Stimulated activated CD4-positive, alpha-beta T cell treated with anti-CD3 and anti-CD28 coated beads, TNF-alpha, amount 100 ng/mL, for 4 hours (primary cell): ENCODE measurements at regions not wholly inside any gene's neighbourhood (a gene's known extent, or its start where the extent isn't known, plus 50 kb on each side); places are given as distances from the start of the nearest gene placed in this dataset.
"Not testable (repeated sequence)": the region's sequence is repeated elsewhere in the genome, so short reads cannot be mapped to it uniquely, and the experiment has no call there.

Experiments
- DNase-seq, 3 experiments: peaks; one replicate each; pipeline ENCODE4 v3.0.0-alpha.2; 2020; ENCODE audit warnings: low read depth in 3 of 3

GRCh38 chr2:207216457-207216856 is 50.7 kb upstream of the KLF7 start:
- DNase-seq: no peak

GRCh38 chr2:207217442-207217841 is 51.7 kb upstream of the KLF7 start:
- no peak for DNase-seq

DNA sequence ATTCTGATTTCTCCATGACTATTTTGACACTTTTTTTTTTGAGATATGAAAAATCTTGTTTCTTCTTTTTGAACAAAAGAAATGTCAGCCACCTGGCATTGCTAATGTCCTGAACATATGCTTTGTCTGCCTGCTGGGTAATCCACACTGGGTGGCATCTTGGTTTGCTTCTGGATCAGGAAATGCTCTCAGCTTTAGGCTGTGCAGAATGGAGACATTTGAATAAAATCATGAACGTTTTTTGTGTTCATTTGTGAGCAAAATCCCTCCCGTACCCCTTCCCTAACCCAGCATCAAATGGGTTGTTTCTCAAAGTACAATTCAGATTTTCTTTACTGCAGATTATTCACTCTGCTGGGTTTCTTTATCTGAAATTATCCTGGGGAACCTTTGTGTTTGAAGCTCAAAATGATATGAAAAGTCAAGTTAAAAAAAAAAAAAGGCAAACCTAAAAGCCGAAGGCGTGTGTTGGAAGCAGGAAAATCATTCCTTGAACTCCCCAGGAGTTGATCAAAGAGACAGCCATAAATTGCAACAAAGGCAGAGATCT is 53.4 kb upstream of the KLF7 start:
- DNase-seq: no peak

DNA sequence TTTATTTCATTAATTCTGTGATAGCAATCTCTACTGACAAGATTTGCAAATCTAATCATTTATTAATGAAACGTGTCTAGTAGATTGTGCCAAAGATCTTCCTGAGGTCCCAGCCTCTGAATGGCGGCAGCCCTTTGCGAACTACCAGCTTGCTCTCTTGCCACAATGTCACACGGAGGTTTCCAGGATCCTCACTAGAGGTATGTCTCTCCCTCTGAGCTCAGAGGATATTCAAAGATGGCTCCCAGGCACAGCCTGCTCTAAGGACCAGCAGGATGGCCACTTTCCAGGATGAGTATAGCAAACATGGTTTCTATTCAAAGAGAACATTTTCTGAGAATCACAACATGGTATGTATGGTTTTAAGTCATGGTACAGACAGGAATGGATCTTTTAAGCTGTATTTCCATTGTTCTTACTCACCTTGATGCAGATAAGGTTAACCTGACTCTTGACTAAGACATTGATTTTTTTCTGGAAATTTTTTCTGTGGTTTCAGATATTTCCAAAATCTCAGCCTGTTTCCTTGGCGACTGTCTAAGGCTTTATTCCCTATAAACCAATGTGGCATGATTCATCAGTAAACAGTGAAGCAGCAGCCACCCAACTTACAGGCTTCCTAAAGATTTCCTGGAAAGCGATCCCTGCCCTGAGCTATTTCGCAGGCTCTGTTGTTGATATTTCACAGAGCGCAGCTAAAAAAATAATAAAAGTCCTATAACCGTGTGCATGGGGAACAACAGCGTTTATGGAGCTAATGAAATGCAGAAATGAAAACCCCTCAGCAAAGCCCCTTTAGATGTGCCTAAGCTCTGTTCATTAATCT is 54.1 kb upstream of the KLF7 start:
- DNase-seq: no peak

DNA sequence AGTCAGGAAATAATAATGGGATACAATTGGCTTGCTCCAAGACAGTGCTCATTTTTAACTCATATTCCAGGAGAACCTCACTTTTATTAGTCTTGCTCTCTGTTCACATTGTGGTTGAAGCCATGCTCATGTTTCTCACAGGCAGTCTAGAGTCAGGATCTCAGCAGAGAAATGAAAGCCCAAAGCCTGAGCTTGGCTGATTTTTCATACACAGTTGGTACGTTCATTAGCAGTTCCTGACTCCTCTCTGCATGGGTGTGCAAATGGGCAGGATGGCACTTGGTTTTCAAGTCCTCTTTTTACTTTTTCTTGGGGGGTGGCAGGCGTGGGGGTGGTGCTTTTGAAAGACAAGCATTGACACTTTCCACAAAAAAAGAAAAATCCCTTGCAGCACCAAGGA is 56.0 kb upstream of the KLF7 start:
- DNase-seq: no peak

GRCh38 chr2:207223051-207223450 is 57.3 kb upstream of the KLF7 start:
- no peak for DNase-seq

- no peak for DNase-seq
Measured at GRCh38 chr2:207224381-207224780, 58.6 kb upstream of the KLF7 start.

DNA sequence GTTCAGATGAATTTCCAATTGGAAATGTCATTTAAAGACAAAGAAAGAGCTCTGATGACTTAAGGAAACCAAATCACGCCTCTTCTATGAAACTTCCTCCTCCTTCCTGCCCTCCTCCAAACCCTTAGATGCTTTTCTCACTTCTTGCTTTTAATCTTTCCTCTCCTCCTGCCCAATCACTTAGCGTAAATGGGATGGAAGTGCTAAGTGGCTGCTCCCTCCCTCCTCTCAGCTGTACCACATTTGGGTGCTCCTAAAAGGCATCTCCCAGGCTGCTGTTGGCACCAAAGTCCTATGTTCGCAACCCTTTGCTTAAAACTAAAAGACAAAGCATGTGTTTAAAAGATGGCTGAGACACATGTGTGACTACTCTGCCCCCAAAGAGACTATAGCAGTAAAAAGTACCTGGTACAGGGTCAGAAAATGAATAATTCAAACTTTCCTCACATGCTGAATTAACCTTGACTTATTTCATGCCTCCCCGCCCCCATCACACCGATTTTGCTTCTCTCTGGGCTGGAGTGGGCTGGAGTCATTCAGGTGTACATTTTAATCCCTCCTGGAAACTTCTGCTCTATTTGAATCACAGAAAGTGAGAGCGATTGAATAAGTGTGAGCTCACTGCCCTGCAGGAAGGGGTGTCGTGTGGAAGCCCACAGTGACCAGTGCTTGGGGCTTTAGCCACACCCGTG is 59.2 kb upstream of the KLF7 start:
- DNase-seq: no peak

GRCh38 chr2:207225773-207226172 is 60.0 kb upstream of the KLF7 start:
- DNase-seq: no peak

DNA sequence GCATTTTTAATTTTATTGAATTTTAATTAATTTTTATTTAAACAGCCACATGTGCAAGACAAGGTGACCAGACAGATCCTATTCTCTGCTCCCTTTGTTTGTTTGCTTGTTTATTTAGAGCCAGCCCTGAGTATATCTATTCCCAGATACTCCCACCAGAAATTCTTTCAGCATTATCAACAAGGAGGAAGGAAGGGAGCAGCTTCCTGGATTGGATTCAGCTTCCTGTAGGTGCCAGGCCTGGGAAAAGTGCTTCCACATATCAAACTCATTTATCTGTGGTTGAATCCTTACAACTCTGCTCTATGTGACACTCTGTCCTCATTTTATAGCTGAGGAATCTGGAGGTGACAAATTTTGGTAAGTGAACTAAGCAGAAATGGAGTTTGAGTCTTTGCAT is 60.5 kb upstream of the KLF7 start:
- DNase-seq: no peak

- DNase-seq: no peak
Measured at GRCh38 chr2:207226671-207227061, 60.9 kb upstream of the KLF7 start.

- no peak for DNase-seq
Measured at GRCh38 chr2:207227062-207227748, 61.5 kb upstream of the KLF7 start.

DNA sequence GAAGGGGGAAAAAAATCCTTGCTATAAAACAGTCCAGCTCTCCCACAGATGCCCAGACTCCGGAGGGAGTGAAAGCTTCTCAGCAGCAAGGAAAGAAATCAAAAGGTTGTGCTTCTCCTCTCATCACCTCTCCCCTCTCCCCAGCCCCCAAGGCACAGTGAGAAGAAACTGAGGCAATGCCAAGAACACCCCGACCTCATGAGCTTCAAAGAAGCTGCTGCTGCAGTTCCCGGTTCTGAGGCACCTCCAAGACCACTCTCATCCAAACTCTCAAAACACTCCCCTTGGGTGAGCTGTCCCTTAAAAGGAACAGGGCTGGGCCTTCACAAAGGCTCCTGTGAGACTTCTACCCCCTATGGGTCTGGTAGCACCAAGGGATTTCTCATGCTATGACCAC is 62.0 kb upstream of the KLF7 start:
- DNase-seq: no peak

- DNase-seq: no peak
Measured at GRCh38 chr2:207228402-207228801, 62.7 kb upstream of the KLF7 start.

DNA sequence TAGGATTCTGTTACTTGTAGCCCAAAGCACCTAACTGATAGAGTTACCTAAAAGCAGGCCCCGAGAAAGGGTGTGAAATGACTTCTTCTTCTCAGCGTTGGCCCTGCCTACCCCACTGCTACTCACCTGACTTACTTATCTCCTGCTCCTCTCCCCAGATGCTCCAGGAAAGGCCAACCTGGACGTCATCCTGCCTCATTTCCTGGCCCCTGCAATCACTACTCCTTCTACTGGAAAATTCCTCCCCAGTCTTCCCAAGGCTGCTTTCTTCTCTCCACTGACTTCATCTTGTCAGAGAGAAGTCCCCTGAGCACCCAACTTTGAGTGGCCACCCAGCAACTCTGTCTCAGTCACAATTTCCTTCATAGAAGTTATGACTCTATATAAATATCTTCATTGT is 63.4 kb upstream of the KLF7 start:
- no peak for DNase-seq

GRCh38 chr2:207230261-207231105 is 64.7 kb upstream of the KLF7 start:
- no peak for DNase-seq

- no peak for DNase-seq
Measured at GRCh38 chr2:207231106-207231865, 65.5 kb upstream of the KLF7 start.

GRCh38 chr2:207231967-207232366 is 66.2 kb upstream of the KLF7 start:
- DNase-seq: no peak

DNA sequence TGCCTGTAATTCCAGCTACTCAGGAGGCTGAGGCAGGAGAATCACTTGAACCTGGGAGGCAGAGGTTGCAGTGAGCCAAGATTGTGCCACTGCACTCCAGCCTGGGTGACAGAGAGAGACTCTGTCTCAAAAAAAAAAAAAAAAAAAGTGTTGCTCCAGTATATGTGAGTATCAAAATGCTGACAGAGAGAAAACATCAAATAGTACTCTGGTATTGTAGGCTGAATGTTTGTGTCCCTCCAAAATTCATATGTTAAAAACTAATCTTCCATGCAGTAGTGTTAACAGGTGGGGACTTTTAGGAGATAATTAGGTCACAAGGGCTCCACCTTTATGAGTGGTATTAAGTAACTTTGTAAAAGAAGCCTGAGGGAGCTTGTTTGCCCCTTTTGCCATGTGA is 67.4 kb upstream of the KLF7 start:
- DNase-seq: not testable (repeated sequence)

DNA sequence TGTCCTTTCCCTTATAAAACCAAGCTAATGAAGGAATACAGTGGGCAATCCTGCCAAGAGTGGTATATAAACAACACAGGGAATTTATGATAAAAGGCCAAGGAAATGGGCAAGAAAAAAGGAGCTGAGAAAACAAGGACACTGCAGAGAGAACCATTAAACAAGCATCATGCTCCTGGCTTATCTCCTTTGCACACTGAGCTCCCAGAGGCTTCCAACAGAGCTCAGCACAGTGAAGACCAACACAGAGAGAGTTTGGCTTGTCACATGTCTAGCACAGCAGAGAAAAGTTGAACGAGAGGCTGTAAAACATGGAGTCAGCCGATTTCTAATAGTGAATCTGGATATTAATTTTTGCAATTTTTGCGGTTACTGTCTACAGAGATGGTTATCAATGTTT is 68.0 kb upstream of the KLF7 start:
- no peak for DNase-seq

- DNase-seq: no peak
Measured at GRCh38 chr2:207235621-207236020, 69.9 kb upstream of the KLF7 start.
